GM12891 (cell line): ENCODE measurements at regions not wholly inside any gene's neighbourhood (a gene's known extent, or its start where the extent isn't known, plus 50 kb on each side); places are given as distances from the start of the nearest gene placed in this dataset.

Source experiments
- POLR2A ChIP-seq: IDR thresholded peaks from 2 replicates; pipeline ENCODE4 v1.6.1; 2011; ENCODE audit warnings: low read depth, low read length, control low read depth
- POLR2AphosphoS5 ChIP-seq: IDR thresholded peaks from 2 replicates; pipeline ENCODE4 v1.6.1; 2011; ENCODE audit warnings: low read depth, low read length, control low read depth

- TF ChIP-seq POLR2A (no peak), POLR2AphosphoS5 (no peak)
These were observed 275.1 kb upstream of the CXCR4 start for GRCh38 chr2:136392897-136393505.
